ENCODE measurements at regions not wholly inside any gene's neighbourhood (a gene's known extent, or its start where the extent isn't known, plus 50 kb on each side); places are given as distances from the start of the nearest gene placed in this dataset.

- TF ChIP-seq SRF (IDR thresholded peaks at IDR 0.05; ENCODE audit: low read depth) = no peak
- TF ChIP-seq CTCF (IDR thresholded peaks at IDR 0.05 in 2 of 3, conservative IDR thresholded peaks at IDR 0.05 in 1 of 3; ENCODE audit: borderline replicate concordance in 1 of 3, insufficient read depth in 1 of 3, low read depth in 2 of 3, low read length in 2 of 3) = no peak
- TF ChIP-seq, protein P1, sequence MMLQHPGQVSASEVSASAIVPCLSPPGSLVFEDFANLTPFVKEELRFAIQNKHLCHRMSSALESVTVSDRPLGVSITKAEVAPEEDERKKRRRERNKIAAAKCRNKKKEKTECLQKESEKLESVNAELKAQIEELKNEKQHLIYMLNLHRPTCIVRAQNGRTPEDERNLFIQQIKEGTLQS (IDR thresholded peaks at IDR 0.05) = no peak
- TF ChIP-seq RAD21 (IDR thresholded peaks at IDR 0.05; ENCODE audit: low read depth) = no peak
- TF ChIP-seq ZNF274 (IDR thresholded peaks at IDR 0.05; ENCODE audit: low read depth, low read length) = no peak
- no peak for TF ChIP-seq POLR2A (IDR thresholded peaks at IDR 0.05; ENCODE audit: borderline replicate concordance, extremely low read depth, insufficient read depth, insufficient read length)
- no peak for TF ChIP-seq ELF1 (IDR thresholded peaks at IDR 0.05; ENCODE audit: borderline replicate concordance, low read depth)
- no peak for TF ChIP-seq SIN3A (IDR thresholded peaks at IDR 0.05; ENCODE audit: low read depth)
- no peak for TF ChIP-seq ZFX (IDR thresholded peaks at IDR 0.05)
Observed at GRCh38 chr16:5647051-5647450, 549.5 kb upstream of the EEF2KMT start.
